OCI-LY3 (cell line): ENCODE measurements at regions not wholly inside any gene's neighbourhood (a gene's known extent, or its start where the extent isn't known, plus 50 kb on each side); places are given as distances from the start of the nearest gene placed in this dataset.

Source experiments
- EZH2phosphoT487 ChIP-seq: fragments of 200-600 bp; shearing (Covaris generic); IDR thresholded peaks from 2 replicates; pipeline ENCODE4 v1.6.1; 2018; ENCODE audit warnings: antibody characterized with exemption, mixed run types, low read depth
- TF ChIP-seq, protein P1 (sequence below): fragments of 200-600, 300-600 bp; sonication (generic); IDR thresholded peaks from 2 replicates; pipeline ENCODE4 v1.5.1; 2014; ENCODE audit warnings: antibody characterized with exemption, low read length, low read depth

DNA sequence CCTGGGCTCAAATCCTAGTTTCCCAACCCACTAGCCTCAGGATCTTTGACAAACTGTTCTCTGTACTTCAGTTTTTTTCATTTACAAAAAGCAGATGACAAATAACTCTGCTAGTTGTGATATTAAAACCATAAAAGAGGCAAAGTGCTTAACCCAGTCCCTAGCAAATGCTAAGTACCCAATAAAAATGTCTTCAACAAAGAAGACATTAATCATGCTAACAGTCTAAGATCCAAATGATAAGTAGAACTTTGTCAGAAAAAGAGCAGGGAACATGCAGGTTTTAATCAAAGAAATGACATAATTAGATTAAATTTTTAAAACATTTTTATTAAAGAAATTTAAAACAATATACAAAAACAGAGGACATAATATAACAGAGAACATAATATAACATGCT, 203.0 kb upstream of the ADRA1B start:
- TF ChIP-seq, protein P1, sequence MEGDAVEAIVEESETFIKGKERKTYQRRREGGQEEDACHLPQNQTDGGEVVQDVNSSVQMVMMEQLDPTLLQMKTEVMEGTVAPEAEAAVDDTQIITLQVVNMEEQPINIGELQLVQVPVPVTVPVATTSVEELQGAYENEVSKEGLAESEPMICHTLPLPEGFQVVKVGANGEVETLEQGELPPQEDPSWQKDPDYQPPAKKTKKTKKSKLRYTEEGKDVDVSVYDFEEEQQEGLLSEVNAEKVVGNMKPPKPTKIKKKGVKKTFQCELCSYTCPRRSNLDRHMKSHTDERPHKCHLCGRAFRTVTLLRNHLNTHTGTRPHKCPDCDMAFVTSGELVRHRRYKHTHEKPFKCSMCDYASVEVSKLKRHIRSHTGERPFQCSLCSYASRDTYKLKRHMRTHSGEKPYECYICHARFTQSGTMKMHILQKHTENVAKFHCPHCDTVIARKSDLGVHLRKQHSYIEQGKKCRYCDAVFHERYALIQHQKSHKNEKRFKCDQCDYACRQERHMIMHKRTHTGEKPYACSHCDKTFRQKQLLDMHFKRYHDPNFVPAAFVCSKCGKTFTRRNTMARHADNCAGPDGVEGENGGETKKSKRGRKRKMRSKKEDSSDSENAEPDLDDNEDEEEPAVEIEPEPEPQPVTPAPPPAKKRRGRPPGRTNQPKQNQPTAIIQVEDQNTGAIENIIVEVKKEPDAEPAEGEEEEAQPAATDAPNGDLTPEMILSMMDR = no peak
- no peak for TF ChIP-seq EZH2phosphoT487
